WERI-Rb-1 (cell line): ENCODE measurements at regions not wholly inside any gene's neighbourhood (a gene's known extent, or its start where the extent isn't known, plus 50 kb on each side); places are given as distances from the start of the nearest gene placed in this dataset.
"Not testable (repeated sequence)": the region's sequence is repeated elsewhere in the genome, so short reads cannot be mapped to it uniquely, and the experiment has no call there.

Experiments used
- DNase-seq: peaks from one replicate; pipeline ENCODE4 v3.0.0-alpha.2; 2020
- H3K27ac ChIP-seq: fragments of 250-450 bp; sonication (Bioruptor Pico); 2 replicates; pipeline ENCODE4 v1.5.1; 2020; ENCODE audit warnings: mild to moderate bottlenecking, moderate library complexity
- H3K27me3 ChIP-seq: fragments of 250-450 bp; sonication (Bioruptor Pico); 2 replicates; pipeline ENCODE4 v1.5.1; 2021; ENCODE audit warnings: mild to moderate bottlenecking, low read depth, moderate library complexity; ENCODE audit not compliant: insufficient read depth, severe bottlenecking
- H3K36me3 ChIP-seq: fragments of 250-450 bp; sonication (Bioruptor Pico); 2 replicates; pipeline ENCODE4 v1.5.1; 2020; ENCODE audit warnings: mild to moderate bottlenecking, moderate library complexity
- H3K4me3 ChIP-seq: 2 replicates; pipeline ENCODE4 v1.5.1; 2011; ENCODE audit warnings: low read depth, mild to moderate bottlenecking, control low read depth, low read length
- H3K9me3 ChIP-seq: fragments of 250-450 bp; sonication (Bioruptor Pico); 2 replicates; pipeline ENCODE4 v1.5.1; 2021; ENCODE audit warnings: mild to moderate bottlenecking, moderate library complexity; ENCODE audit not compliant: severe bottlenecking
- TF ChIP-seq, protein P1 (sequence below): IDR thresholded peaks from 2 replicates; pipeline ENCODE4 v1.5.1; 2011; ENCODE audit warnings: low read depth, mild to moderate bottlenecking, control low read depth, inconsistent platforms, low read length

DNA sequence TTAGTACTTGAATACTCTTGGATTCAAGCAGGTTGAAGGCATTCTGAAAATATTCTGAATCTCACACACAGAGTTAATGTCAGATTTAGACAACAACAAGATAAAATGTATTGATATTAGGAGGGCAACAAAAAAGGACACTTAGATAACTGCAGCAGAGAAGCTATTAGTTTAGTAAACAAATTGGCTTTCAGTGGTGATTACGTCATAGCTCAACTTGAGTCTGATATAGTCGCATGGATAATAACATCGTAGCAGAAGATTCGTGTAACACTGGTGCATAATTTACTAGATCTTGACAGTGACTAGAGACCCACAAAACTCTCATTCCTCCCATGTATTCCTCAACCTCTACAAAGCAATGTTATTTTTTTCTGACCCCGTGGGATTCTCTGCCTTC, 268.3 kb downstream of the KCNJ2 start:
- TF ChIP-seq, protein P1, sequence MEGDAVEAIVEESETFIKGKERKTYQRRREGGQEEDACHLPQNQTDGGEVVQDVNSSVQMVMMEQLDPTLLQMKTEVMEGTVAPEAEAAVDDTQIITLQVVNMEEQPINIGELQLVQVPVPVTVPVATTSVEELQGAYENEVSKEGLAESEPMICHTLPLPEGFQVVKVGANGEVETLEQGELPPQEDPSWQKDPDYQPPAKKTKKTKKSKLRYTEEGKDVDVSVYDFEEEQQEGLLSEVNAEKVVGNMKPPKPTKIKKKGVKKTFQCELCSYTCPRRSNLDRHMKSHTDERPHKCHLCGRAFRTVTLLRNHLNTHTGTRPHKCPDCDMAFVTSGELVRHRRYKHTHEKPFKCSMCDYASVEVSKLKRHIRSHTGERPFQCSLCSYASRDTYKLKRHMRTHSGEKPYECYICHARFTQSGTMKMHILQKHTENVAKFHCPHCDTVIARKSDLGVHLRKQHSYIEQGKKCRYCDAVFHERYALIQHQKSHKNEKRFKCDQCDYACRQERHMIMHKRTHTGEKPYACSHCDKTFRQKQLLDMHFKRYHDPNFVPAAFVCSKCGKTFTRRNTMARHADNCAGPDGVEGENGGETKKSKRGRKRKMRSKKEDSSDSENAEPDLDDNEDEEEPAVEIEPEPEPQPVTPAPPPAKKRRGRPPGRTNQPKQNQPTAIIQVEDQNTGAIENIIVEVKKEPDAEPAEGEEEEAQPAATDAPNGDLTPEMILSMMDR = no peak
- no peaks in the 10 kb centered on the region for H3K36me3 ChIP-seq
- no peak for DNase-seq
- H3K9me3 ChIP-seq = no peaks in the 10 kb centered on the region
- no peak overlapping the region for H3K27ac ChIP-seq
- H3K4me3 ChIP-seq = no peak overlapping the region
- no peaks in the 10 kb centered on the region for H3K27me3 ChIP-seq

DNA sequence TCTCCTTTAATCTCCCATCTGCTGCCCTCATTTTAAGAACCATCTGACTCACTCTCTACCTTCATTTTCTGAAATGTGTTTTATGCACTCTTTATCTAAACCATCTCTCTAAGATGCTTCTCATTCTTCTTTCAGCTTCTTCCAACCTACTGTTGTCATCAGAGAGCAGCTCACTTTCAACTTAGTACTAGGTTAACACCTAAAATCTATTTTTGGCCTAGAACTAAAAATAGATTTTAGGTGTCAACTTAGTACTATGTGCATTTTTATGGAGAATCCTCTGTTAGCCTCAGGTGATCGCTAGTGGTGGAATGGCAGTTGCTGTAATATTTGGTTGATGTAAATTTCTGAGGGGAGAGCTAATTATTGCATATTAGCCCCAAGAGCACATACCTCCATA, 277.1 kb downstream of the KCNJ2 start:
- H3K27me3 ChIP-seq = no peaks in the 10 kb centered on the region
- TF ChIP-seq, protein P1 = no peak

DNA sequence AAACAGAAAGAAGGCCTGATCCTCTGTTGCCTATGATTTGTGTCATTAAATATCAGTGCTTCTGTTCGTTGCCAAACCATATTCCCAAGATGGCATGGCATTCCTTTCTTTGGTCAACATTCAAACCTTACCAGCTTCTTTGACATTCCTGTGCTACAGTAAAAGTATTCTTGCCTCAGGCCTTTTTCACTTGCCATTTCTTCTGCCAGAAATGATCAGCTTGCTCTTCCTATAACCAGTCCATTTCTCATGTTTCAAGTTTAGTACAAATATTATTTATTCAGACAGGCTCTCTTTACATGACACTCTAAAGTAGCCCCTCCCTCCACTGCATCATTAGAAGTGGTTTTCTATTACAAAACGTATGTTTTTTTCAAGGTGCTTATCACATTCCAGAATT, 278.3 kb downstream of the KCNJ2 start:
- Histone ChIP-seq H3K36me3 (no peaks in the 10 kb centered on the region), H3K27ac (no peak overlapping the region), H3K4me3 (no peak overlapping the region), H3K27me3 (no peaks in the 10 kb centered on the region), H3K9me3 (peaks cover 22% of the 10 kb centered on the region)
- DNase-seq = no peak
- TF ChIP-seq, protein P1 = no peak

More for the DNA sequence above, 277.1 kb downstream of the KCNJ2 start:
- H3K36me3 ChIP-seq = no peaks in the 10 kb centered on the region
- H3K4me3 ChIP-seq = no peak overlapping the region
- peaks cover 22% of the 10 kb centered on the region for H3K9me3 ChIP-seq
- no peak for DNase-seq
- H3K27ac ChIP-seq = peak overlapping the region; percentile 37

DNA sequence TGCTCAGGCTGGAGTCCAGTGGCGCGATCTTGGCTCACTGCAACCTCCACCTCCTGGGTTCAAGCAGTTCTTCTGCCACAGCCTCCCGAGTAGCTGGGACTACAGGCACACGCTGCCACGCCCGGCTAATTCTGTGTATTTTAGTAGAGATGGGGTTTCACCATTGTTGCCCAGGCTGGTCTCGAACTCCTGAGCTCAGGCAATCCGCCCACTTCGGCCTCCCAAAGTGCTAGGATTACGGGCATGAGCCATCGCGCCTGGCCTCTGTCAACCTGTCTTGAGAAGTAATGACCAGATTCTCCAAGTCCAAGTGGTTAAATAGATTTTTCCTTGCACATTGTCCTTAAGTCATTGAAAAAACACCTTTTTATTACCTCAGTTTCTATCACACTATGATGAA, 283.7 kb downstream of the KCNJ2 start:
- not testable (repeated sequence) for H3K4me3 ChIP-seq, DNase-seq, H3K36me3 ChIP-seq, H3K27me3 ChIP-seq, H3K9me3 ChIP-seq, H3K27ac ChIP-seq

DNA sequence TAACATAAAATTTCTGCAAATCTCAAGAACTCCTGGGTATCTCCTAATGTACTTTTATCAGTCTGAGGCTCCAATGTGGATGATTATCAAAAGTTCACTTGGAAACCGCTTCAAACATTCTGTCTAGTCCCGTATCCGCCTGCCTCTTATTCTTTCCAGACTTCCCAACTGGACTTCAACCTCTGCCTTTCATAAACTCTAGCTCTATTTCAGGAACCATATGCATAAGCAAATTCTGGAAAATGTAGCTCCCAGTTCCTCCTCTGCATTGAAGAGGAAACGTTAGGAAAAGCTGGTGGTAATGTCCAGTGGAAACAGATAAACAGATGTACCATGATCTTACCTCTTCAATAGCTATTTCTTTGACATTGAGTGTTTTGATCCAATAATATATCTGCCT, 285.0 kb downstream of the KCNJ2 start:
- TF ChIP-seq, protein P1 = no peak
- no peaks in the 10 kb centered on the region for H3K9me3 ChIP-seq
- no peaks in the 10 kb centered on the region for H3K36me3 ChIP-seq
- no peaks in the 10 kb centered on the region for H3K27me3 ChIP-seq
- H3K27ac ChIP-seq = no peak overlapping the region
- DNase-seq = no peak
- no peak overlapping the region for H3K4me3 ChIP-seq

DNA sequence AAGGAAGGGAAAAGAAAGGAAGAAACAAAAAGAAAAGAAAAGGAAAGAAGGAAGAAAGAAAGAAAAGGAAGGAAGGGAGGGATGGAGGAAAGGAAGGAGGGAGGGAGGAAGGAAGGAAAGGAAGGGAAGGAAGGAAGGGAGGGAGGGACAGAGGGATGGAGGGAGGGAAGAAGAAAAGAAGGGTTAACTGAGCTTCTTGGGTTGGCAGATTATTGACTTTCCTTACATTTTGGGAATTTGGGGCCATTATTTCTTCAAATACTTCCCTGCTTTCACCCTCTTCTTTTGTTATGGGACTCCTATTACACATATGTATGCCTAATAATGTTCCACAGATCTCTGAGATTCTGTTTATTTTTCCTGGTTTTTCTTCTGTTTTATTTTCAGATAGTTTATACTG, 285.6 kb downstream of the KCNJ2 start:
- TF ChIP-seq, protein P1 = no peak
- no peaks in the 10 kb centered on the region for H3K36me3 ChIP-seq
- no peak overlapping the region for H3K27ac ChIP-seq
- no peaks in the 10 kb centered on the region for H3K9me3 ChIP-seq
- DNase-seq = no peak
- no peaks in the 10 kb centered on the region for H3K27me3 ChIP-seq
- no peak overlapping the region for H3K4me3 ChIP-seq
